Activated T-cell treated with anti-CD3 and anti-CD28 coated beads, Interleukin-2, amount 50 U/mL, for 24 hours (primary cell): ENCODE measurements at regions not wholly inside any gene's neighbourhood (a gene's known extent, or its start where the extent isn't known, plus 50 kb on each side); places are given as distances from the start of the nearest gene placed in this dataset.
"Not testable (repeated sequence)": the region's sequence is repeated elsewhere in the genome, so short reads cannot be mapped to it uniquely, and the experiment has no call there.

ENCODE experiments used
- DNase-seq: peaks from one replicate; pipeline ENCODE4 v3.0.0-alpha.2; 2020
- H3K27ac Mint-ChIP-seq: 2 replicates; pipeline ENCODE4 v1.8.0; 2020; ENCODE audit warnings: mild to moderate bottlenecking, mixed read lengths
- H3K27me3 Mint-ChIP-seq: 2 replicates; pipeline ENCODE4 v1.8.0; 2020; ENCODE audit warnings: mixed read lengths
- H3K36me3 Mint-ChIP-seq: 2 replicates; pipeline ENCODE4 v1.8.0; 2020; ENCODE audit warnings: low read depth, mixed read lengths
- H3K4me1 Mint-ChIP-seq: 2 replicates; pipeline ENCODE4 v1.8.0; 2020; ENCODE audit warnings: low read depth, mixed read lengths
- H3K4me3 Mint-ChIP-seq: 2 replicates; pipeline ENCODE4 v1.8.0; 2020; ENCODE audit warnings: mild to moderate bottlenecking, moderate library complexity, mixed read lengths
- H3K9me3 Mint-ChIP-seq: 2 replicates; pipeline ENCODE4 v1.8.0; 2020; ENCODE audit warnings: mixed read lengths

DNA sequence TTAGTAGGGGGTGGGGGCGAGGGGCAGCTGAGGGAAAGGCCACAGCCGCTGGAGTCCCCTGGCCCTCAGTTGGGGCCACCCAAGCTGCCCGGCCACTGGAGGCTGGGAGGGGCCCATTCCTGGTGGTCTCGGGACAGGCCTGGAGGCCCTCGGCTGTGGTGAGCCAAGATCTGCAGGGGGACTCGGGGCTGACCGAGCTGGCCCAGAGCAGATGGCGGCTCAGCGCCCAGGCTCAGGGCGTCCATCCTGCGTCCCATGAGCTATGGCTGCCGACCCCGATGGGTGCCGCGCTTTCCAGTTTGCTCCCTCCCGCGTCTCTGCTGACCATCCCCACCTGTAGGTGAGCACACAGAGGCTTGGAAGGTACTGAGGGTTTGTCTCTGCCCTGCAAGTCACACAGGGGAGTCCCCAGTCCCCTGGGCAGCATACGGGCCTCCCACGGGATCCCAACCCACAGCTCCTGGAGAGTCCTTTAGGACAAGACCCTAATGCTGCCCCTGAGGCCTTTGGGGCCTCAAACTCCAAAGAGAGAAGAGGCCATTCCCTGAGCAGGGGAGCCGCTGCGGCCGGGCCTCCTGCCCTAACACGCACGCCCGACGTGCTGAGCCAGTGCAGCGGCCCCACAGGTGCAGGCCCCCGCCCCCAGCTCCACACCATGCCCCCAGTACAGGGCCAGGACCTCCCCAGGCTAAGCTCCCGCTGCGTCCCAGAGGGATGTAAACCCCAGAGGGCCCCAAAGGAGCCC, 107.2 kb downstream of the MICALL2 start:
- Mint-ChIP-seq H3K27me3 (peaks cover 32% of the 10 kb centered on the region), H3K27ac (no peak overlapping the region), H3K4me1 (no peaks in the 10 kb centered on the region), H3K9me3 (no peaks in the 10 kb centered on the region), H3K4me3 (no peak overlapping the region), H3K36me3 (no peaks in the 10 kb centered on the region)
- no peak for DNase-seq

- H3K27me3 Mint-ChIP-seq, result peaks cover 28% of the 10 kb centered on the region
- H3K4me1 Mint-ChIP-seq, result no peaks in the 10 kb centered on the region
- H3K36me3 Mint-ChIP-seq, result no peaks in the 10 kb centered on the region
- H3K9me3 Mint-ChIP-seq, result no peaks in the 10 kb centered on the region
- H3K27ac Mint-ChIP-seq, result no peak overlapping the region
- no peak for DNase-seq
- no peak overlapping the region for H3K4me3 Mint-ChIP-seq
Observed at GRCh38 chr7:1352656-1353271, 106.5 kb downstream of the MICALL2 start.

DNA sequence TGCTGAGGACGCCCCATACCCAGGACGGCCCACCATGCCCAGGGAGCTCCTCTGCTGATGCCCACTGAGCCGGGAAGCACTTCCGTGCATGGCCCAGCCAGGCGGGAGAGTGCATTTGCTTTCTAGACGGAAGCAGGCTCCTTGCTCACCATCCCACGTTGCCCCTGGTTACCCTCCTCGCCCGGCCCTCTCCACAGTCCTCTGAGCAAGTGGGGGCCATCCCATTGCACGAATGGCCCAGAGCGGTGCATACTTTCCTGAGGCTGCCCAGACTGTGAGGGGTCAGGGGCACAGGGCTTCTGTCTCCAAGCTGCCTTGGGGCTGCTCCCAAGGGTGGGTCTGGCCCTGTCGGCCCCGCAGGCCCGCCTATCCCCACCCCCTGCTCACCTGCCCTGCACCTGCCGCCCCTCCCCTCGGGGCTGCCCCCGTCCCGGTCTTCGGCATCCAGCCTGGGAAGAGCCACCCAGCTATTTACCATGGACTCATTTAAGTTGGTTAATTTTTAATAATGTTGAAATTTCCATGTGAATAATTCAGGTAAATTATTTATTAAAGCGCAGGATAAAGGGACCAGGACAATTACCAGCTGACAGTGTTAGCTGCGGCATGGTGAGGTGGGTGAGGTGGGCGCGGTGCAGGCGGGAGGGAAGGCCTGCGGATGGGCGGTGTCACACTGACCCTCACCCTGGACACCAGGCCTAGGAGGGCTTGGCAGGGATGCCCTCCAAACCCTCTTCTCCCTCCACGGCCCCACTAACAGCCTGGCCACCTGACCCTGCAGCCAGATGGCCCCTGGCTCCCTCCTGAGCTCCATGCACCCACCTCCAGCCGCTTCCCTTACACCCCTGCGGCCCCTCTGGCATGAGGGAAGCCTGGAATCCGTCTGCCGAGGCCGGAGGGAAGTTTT, 104.4 kb downstream of the MICALL2 start:
- no peaks in the 10 kb centered on the region for H3K4me1 Mint-ChIP-seq

GRCh38 chr7:1355568-1356340, 103.5 kb downstream of the MICALL2 start:
- Mint-ChIP-seq H3K27ac (no peak overlapping the region), H3K4me3 (no peak overlapping the region), H3K9me3 (no peaks in the 10 kb centered on the region), H3K4me1 (no peaks in the 10 kb centered on the region), H3K27me3 (peaks cover 7% of the 10 kb centered on the region), H3K36me3 (no peaks in the 10 kb centered on the region)
- DNase-seq, result no peak

More for the DNA sequence above, 104.4 kb downstream of the MICALL2 start:
- Mint-ChIP-seq H3K9me3 (no peaks in the 10 kb centered on the region), H3K36me3 (no peaks in the 10 kb centered on the region), H3K27me3 (peaks cover 13% of the 10 kb centered on the region), H3K4me3 (no peak overlapping the region), H3K27ac (no peak overlapping the region)
- no peak for DNase-seq

GRCh38 chr7:1356853-1357252, 102.4 kb downstream of the MICALL2 start:
- not testable (repeated sequence) for H3K27me3 Mint-ChIP-seq, H3K36me3 Mint-ChIP-seq, H3K9me3 Mint-ChIP-seq, H3K4me1 Mint-ChIP-seq, H3K4me3 Mint-ChIP-seq, DNase-seq, H3K27ac Mint-ChIP-seq

DNA sequence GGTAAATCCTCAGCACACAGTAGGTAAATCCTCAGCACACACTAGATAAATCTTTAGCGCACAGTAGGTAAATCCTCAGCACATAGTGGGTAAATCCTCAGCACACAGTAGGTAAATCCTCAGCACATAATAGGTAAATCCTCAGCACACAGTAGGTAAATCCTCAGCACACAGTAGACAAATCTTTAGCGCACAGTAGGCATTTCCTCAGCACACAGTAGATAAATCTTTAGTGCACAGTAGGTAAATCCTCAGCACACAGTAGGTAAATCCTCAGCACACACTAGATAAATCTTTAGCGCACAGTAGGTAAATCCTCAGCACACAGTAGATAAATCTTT, 102.0 kb downstream of the MICALL2 start:
- not testable (repeated sequence) for H3K27ac Mint-ChIP-seq, H3K27me3 Mint-ChIP-seq, H3K9me3 Mint-ChIP-seq, H3K4me3 Mint-ChIP-seq, H3K36me3 Mint-ChIP-seq, H3K4me1 Mint-ChIP-seq, DNase-seq

DNA sequence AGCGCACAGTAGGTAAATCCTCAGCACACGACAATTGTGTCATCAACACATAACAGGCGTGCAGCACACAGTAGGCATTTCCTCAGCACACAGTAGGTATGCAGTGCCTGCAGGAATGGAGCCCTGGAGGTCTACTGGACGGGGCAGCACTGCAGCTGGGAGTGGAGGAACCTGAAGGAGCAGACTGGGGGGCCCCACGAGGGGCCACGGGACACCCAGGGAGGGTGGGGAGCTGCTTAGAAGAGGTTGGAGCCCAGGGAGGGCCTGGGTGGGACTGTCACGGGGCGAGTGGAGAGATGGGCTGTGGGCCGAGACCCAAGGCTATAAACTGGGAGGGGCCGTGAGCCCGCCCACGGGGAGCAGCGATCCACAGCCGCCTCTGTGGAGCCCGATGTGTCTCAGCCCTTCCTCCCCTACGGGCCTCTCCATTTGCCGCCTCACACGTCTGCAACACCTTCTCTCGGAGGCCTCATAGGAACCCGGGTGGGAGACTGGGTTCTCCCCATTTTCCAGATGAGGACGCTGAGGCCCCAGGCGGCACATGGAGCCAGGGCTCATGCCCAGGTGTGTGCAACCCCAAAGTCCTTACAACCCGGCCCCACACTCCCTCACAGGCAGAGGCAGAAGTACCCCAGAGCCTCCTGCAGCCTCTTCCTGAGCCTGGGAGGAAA, 101.5 kb downstream of the MICALL2 start:
- Mint-ChIP-seq H3K4me3 (no peak overlapping the region), H3K27ac (no peak overlapping the region), H3K9me3 (no peaks in the 10 kb centered on the region)

DNA sequence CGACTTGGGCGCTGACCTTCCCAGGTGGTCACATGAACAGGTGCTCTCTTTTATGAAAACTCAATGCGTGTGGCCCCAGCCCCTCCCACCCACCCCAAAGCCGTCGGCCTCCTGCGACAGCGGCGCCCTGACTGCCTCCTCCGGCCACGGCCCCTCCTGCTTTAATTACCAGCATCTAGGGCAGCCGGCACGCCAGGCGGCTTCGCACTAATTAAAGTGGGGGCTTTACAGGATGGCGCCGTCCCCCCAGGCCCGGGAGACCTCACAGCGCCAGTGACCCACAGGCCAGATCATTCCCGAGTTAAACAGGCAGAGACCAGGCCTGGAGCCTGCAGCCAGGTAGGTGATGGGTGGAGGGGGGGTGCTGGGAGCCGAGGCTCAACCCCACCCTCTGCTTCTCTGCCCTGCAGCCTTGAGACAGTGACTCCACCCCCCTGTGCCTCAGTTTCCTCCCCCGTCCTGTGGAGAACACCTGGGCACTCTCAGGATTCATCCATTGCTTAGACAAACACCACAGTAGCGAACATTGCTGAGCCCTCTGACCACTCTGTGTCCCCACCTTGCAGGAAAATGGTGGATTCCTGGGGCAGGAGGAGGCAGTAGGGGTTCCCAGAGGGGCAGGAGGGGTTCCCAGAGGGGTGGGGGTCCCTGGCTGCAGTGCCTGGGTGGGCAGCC, 100.8 kb downstream of the MICALL2 start:
- H3K4me3 Mint-ChIP-seq, result no peak overlapping the region
- no peaks in the 10 kb centered on the region for H3K36me3 Mint-ChIP-seq
- H3K27me3 Mint-ChIP-seq, result peaks cover 4% of the 10 kb centered on the region
- H3K27ac Mint-ChIP-seq, result no peak overlapping the region
- no peaks in the 10 kb centered on the region for H3K9me3 Mint-ChIP-seq
- DNase-seq, result no peak
- no peaks in the 10 kb centered on the region for H3K4me1 Mint-ChIP-seq

More for the DNA sequence above, 101.5 kb downstream of the MICALL2 start:
- Mint-ChIP-seq H3K4me1 (no peaks in the 10 kb centered on the region), H3K36me3 (no peaks in the 10 kb centered on the region), H3K27me3 (peaks cover 4% of the 10 kb centered on the region)
- DNase-seq, result no peak

- Mint-ChIP-seq H3K27ac (no peak overlapping the region), H3K9me3 (no peaks in the 10 kb centered on the region), H3K36me3 (no peaks in the 10 kb centered on the region), H3K4me1 (no peaks in the 10 kb centered on the region), H3K4me3 (no peak overlapping the region), H3K27me3 (peaks cover 4% of the 10 kb centered on the region)
- no peak for DNase-seq
Observed at GRCh38 chr7:1359051-1359400, 100.2 kb downstream of the MICALL2 start.

GRCh38 chr7:1359681-1360485, 99.4 kb downstream of the MICALL2 start:
- no peaks in the 10 kb centered on the region for H3K36me3 Mint-ChIP-seq
- no peaks in the 10 kb centered on the region for H3K4me1 Mint-ChIP-seq
- no peak overlapping the region for H3K27ac Mint-ChIP-seq
- H3K9me3 Mint-ChIP-seq, result no peaks in the 10 kb centered on the region
- no peak overlapping the region for H3K4me3 Mint-ChIP-seq
- no peak for DNase-seq
- H3K27me3 Mint-ChIP-seq, result peaks cover 7% of the 10 kb centered on the region

DNA sequence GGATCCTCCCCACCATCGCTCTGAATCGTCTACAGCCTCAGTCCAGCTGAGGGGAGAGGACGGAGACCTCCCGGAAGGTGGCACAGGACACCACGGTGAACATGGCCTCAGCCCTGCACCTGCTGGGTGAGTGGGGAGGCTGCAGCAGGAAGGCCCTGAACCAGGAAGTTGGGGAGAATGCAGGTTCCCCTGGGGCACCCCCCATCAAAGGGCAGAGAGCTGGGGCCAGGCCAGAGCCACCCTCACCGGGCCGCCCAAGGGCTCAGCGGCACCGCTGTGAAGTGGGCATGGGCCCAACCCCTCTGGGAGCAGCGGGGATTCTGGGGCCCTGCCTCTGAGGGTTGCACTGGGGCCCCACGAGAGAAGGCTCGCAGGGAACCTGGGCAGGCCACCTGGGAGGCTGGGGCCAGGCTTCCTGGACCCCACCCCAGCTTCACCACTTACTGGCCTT, 98.7 kb downstream of the MICALL2 start:
- Mint-ChIP-seq H3K4me3 (no peak overlapping the region), H3K27ac (no peak overlapping the region), H3K9me3 (no peaks in the 10 kb centered on the region), H3K27me3 (peaks cover 10% of the 10 kb centered on the region), H3K4me1 (no peaks in the 10 kb centered on the region), H3K36me3 (no peaks in the 10 kb centered on the region)
- DNase-seq, result no peak

GRCh38 chr7:1361016-1361755, 98.1 kb downstream of the MICALL2 start:
- Mint-ChIP-seq H3K27me3 (peaks cover 13% of the 10 kb centered on the region), H3K36me3 (no peaks in the 10 kb centered on the region), H3K9me3 (no peaks in the 10 kb centered on the region), H3K4me1 (no peaks in the 10 kb centered on the region), H3K4me3 (no peak overlapping the region), H3K27ac (no peak overlapping the region)
- no peak for DNase-seq
